ENCODE measurements at regions not wholly inside any gene's neighbourhood (a gene's known extent, or its start where the extent isn't known, plus 50 kb on each side); places are given as distances from the start of the nearest gene placed in this dataset.

- DNase-seq, result no peak
Measured at GRCh38 chr17:77720946-77721845, 237.3 kb upstream of the TNRC6C start.

GRCh38 chr17:77721846-77722160 lies 236.7 kb upstream of the TNRC6C start:
- no peak for DNase-seq

GRCh38 chr17:77722366-77722765 lies 236.1 kb upstream of the TNRC6C start:
- no peak for DNase-seq

GRCh38 chr17:77723071-77723908 lies 235.2 kb upstream of the TNRC6C start:
- no peak for DNase-seq

- no peak for DNase-seq
Measured at GRCh38 chr17:77723909-77724875, 234.3 kb upstream of the TNRC6C start.

- no peak for DNase-seq
Measured at GRCh38 chr17:77724876-77725615, 233.5 kb upstream of the TNRC6C start.

GRCh38 chr17:77725846-77726245 lies 232.7 kb upstream of the TNRC6C start:
- DNase-seq, result no peak

- DNase-seq, result no peak
Measured at GRCh38 chr17:77726549-77727006, 231.9 kb upstream of the TNRC6C start.

GRCh38 chr17:77727037-77727615 lies 231.4 kb upstream of the TNRC6C start:
- DNase-seq, result no peak

GRCh38 chr17:77728474-77728795 lies 230.1 kb upstream of the TNRC6C start:
- DNase-seq, result no peak

GRCh38 chr17:77728871-77729270 lies 229.6 kb upstream of the TNRC6C start:
- DNase-seq, result no peak

GRCh38 chr17:77729587-77729986 lies 228.9 kb upstream of the TNRC6C start:
- no peak for DNase-seq

- DNase-seq, result no peak
Measured at GRCh38 chr17:77730376-77730775, 228.1 kb upstream of the TNRC6C start.

- DNase-seq, result no peak
Measured at GRCh38 chr17:77733576-77734296, 224.8 kb upstream of the TNRC6C start.

- no peak for DNase-seq
Measured at GRCh38 chr17:77734371-77735080, 224.0 kb upstream of the TNRC6C start.

GRCh38 chr17:77735081-77735565 lies 223.4 kb upstream of the TNRC6C start:
- no peak for DNase-seq

GRCh38 chr17:77735566-77736198 lies 222.8 kb upstream of the TNRC6C start:
- DNase-seq, result no peak

- DNase-seq, result no peak
Measured at GRCh38 chr17:77736199-77736585, 222.3 kb upstream of the TNRC6C start.

- no peak for DNase-seq
Measured at GRCh38 chr17:77736721-77737120, 221.8 kb upstream of the TNRC6C start.

Measured in CD4-positive, alpha-beta T cell treated with Interleukin-6 for 4 hours (primary cell).